NCI-H2081 treated with DMSO at 0.1 percent for 48 hours (cell line): ENCODE measurements at regions not wholly inside any gene's neighbourhood (a gene's known extent, or its start where the extent isn't known, plus 50 kb on each side); places are given as distances from the start of the nearest gene placed in this dataset.

Source experiments
- DNase-seq: peaks from one replicate; lab custom pipeline; 2025; lab: John Stamatoyannopoulos, UW

GRCh38 chr3:23644099-23644498 is 161.7 kb upstream of the UBE2E1 start:
- no peak for DNase-seq

DNA sequence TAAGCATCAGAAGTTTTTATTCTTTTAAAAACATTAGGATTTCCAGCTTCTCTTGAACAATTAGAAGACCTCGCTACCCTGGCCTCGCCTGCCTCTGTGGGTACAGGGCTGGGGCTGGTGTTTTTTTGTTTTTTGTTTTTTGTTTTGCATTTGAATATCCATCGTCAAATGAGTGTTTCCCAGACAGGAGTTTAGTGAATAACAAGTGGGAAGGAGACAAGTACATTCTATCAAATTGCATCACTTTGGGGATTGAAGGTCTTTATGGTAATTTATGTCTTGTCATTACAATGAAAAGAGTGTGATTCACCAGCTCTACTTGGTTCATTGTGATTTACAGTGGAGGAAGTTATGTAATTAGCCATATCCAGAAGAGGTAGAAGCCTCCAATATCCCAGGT is 161.1 kb upstream of the UBE2E1 start:
- no peak for DNase-seq

GRCh38 chr3:23645533-23646183 is 160.1 kb upstream of the UBE2E1 start:
- DNase-seq = no peak

- no peak for DNase-seq
These were observed 159.4 kb upstream of the UBE2E1 start for GRCh38 chr3:23646184-23646920.

DNA sequence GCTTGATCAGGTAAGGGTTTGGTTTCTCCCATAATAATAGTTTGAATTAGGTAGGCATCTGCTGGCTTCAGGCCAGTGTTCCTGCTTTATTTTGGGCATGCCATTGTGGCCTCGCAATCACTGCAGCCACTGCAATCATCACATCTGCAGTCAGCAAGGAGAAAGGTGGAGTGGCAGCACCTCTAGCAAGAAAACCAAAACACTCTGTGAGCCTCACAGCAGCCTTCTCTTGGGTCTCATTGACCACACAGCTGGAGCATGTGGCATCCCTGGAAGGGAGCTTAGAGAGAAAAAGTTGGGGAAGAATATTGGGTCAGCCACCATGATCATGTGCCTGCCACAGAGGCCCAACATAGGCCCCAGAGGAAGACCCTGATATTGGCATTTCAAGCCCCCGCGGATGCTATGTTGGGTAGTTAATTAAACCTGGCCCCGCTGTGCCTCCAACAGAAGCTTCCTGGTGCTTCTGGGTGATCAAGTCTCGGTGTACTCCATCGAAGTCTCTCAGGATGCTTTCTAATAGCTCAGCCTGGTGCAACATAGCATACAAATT is 158.0 kb upstream of the UBE2E1 start:
- no peak for DNase-seq

DNA sequence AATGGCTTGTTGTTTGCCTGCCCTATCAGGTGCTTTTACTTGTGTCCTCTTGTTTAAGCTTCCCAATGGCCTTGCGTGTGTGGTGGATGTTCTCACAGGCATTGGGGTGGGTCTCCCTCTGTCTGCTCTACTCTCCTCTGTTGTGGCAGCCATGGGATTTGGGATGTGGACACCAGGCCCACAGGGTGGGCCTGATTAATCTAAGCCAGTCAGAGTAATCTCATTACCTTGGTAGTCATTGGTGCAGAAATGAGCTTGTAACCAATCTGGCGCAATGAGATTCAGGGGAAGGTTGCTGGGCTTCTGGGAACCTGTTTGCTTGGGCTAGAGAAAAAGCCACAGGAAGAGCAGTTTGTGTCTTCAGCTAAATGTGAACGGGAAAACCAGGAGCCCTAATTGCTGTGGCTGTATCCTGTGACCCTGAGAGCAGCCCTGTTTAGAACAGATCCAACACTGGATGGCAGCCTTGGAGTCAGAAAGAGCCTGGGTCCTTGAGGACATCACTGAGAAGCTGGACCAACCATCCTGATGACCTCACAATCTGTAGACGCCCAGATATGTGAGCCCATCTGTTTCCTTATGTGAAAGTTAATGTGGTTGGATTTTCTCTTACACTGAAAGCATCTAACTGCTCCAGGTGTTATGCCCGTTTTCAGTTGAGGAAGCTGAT is 157.3 kb upstream of the UBE2E1 start:
- no peak for DNase-seq

GRCh38 chr3:23648996-23649395 is 156.8 kb upstream of the UBE2E1 start:
- DNase-seq = no peak

GRCh38 chr3:23649448-23649847 is 156.3 kb upstream of the UBE2E1 start:
- no peak for DNase-seq

GRCh38 chr3:23650371-23651140 is 155.2 kb upstream of the UBE2E1 start:
- no peak for DNase-seq

DNA sequence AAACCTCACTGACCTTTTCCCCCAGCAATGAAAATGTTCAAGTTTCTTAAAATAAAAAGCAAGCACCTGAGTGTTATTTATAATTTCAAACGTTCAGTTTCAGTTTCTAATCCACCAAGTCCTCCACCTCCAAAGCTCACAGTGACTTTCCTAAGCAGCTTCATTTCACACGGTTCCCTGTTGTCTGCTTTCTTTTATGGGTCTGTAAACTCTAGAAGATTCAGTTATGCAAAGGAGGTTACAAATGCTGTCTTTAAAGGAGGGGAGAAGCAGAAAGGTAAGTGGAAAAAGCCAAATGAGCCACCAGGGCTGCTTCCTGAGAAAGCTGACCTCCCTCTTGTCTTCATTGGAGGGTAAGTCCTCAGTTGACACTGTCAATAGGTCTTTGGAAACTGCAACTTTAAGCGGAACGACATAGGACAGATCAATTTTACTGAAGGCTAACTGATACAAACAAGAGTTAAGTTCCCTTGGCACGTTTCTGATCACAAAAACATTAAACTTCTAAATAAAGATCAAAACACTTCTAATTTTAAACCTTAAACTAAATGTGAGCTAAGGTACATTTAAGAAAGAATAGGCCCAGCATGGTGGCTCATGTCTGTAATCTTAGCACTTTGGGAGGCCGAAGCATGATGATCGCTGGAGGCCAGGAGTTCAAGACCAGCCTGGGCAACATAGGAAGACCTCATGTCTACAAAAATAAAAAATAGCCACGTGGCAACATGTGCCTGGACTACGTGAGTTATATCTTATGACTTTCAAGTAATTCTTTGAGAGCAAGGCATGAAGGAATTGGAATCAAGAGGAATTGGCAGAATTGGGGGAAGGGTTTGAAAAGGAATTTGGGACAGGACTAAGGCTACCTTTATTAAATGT is 151.9 kb upstream of the UBE2E1 start:
- DNase-seq = no peak

DNA sequence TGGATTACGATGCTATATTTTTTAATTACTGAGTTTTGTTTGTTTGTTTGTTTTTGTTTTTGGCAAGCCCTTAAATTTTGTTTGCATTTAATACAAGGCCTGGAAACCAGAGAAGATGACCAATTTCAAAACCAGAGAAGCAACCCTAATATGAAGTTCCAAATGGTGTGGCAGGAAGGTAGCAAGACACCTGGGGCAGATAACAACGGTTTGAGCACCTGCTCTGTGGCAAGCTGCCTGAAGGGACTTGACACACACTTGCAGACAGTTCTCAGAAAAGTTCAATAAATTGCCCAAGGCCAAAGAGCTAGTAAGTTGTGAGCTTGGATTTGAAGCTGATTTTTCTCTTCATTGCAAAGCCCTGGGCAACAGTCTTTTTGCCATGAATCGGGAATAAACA is 151.2 kb upstream of the UBE2E1 start:
- no peak for DNase-seq

- no peak for DNase-seq
These were observed 150.0 kb upstream of the UBE2E1 start for GRCh38 chr3:23655749-23656148.

GRCh38 chr3:23656199-23656598 is 149.6 kb upstream of the UBE2E1 start:
- no peak for DNase-seq

DNA sequence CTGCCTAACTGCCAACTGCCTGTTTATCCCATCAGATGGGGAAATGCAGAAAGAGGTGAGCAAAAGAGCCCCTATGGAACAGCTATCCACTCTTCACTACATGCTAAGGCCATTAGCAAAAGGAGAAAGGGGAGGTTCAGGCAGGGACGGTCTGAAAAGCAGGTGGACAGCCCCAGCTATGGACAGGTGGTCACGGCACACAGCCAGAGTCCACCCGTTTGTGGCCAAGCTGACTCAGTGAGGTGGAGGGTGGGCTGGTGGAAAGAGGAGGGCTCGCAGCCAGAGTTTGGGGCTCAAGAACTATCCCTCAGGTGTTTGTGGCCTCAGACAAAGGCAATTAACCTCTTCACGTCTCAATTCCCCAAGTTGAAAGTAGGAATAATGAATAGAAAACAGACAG is 148.9 kb upstream of the UBE2E1 start:
- DNase-seq = no peak

DNA sequence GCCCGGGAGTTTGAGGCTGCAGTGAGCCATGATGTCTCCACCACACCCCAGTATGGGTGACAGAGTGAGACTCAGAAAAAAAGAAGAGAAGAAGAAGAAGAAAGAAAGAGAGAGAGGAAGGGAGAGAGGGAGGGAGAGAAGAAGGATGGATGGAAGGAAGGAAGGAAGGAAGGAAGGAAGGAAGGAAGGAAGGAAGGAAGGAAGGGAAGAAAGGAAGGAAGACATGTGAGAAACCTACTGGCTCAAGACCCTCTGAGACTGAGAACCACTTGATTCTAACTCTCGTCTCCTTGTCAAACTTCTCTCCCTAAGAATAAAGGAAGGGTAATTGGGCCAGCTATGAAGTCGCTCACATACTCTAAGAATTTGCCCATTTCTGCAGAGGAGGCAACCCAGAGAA is 148.1 kb upstream of the UBE2E1 start:
- DNase-seq = no peak

- DNase-seq = no peak
These were observed 146.5 kb upstream of the UBE2E1 start for GRCh38 chr3:23659274-23659673.

DNA sequence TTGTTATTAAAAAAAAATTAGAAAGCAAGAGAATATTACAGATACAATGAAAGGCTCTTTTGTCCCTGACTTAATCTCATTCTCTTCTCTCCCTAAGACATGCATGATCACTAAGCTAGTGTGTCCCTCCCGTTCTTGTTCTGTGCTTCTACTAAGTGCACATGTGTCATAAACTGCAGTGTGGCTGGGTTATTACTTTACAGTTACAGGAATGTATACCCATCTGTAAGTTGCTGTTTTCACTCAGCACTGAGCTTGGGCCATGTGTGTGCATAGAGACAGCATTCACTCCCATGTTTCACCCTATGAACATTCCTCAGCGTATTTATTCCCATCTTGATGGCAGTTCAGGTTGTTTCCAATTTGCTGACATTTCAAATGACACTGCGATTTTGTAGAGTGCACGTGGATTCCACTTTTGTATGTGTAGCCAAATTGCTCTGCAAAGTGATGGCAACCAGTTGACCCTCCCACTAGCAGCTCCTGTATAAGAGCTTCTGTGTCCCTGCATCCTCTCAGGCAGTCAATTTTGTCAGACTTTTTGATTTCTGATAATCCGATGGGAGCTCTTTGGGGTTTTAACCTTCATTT is 145.8 kb upstream of the UBE2E1 start:
- DNase-seq = no peak

GRCh38 chr3:23662079-23662617 is 143.6 kb upstream of the UBE2E1 start:
- no peak for DNase-seq

DNA sequence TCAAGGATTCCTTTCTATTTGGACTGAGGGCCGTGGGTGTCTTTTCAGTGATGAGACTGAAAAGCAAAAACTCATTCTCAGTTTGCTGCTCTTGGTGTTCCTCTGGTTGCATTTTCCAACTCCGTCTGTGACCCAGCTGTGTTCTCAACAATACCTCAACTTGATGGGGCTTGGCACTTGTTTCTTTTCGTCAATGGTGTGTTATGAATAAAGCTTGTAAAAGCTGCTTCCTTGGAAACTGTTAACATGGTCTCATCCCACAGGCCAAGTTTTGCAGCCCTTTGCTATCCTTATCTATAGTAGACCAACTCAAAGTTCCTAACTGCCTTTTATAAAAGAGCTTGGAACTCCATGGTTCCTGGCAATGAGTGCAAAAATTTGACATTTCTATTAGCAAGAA is 142.5 kb upstream of the UBE2E1 start:
- no peak for DNase-seq

DNA sequence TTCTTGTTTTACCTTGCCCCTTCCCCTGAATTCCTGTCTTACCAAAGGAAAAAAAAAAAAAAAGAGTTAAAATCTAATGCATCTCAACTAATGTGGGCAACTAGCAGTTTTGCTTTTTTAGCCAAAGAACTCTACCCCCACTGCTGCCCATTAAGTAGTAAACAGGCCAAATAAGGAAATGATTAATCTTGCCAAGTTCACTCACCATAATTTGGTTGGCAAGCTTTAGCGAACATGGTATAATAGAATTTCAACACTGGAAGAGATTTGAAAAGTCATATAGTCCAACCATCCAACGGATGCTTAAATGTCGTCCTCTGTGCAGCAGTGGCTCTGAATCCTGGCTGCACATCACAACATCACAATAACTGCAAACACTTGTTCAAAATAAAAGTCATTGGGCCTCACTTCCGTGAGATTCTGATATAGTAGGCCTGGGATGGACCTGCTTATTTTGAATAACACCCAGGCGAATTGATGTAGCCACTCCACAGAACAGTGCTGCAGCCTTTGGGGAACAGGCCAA is 142.0 kb upstream of the UBE2E1 start:
- no peak for DNase-seq
